HEK293 (cell line): ENCODE measurements at regions not wholly inside any gene's neighbourhood (a gene's known extent, or its start where the extent isn't known, plus 50 kb on each side); places are given as distances from the start of the nearest gene placed in this dataset.

Experiments used
- CTCF ChIA-PET: fragments of 350-600 bp; formaldehyde crosslinking; extraction: SDS; loops from one replicate; lab custom pipeline; 2021; ENCODE audit warnings: antibody characterized with exemption; lab: Yijun Ruan, JAX
- POLR2A ChIA-PET: fragments of 300-600 bp; formaldehyde crosslinking; extraction: SDS; loops from one replicate; lab custom pipeline; 2020; ENCODE audit warnings: antibody characterized with exemption, inconsistent platforms; lab: Yijun Ruan, JAX
- H3K27ac ChIP-seq: fragments of 200-500 bp; sonication (Bioruptor generic); 2 replicates; pipeline ENCODE4 v1.5.1; 2014; ENCODE audit warnings: low read depth, low read length, control low read depth, inconsistent platforms; ENCODE audit errors: extremely low read depth
- H3K36me3 ChIP-seq, 2 experiments: fragments of 200-500 bp in 1 of 2; sonication (Bioruptor generic) in 1 of 2; 1 replicate in 1 of 2; 2 replicates in 1 of 2; pipeline ENCODE4 v1.5.1; 2014 to 2017; ENCODE audit warnings: inconsistent platforms in 2 of 2, low read length in 2 of 2; ENCODE audit not compliant: control insufficient read depth in 2 of 2, insufficient read depth in 1 of 2
- H3K4me1 ChIP-seq: fragments of 200-500 bp; sonication (Bioruptor generic); 2 replicates; pipeline ENCODE4 v1.5.1; 2014; ENCODE audit warnings: mild to moderate bottlenecking, low read length, inconsistent platforms; ENCODE audit not compliant: control insufficient read depth, insufficient read depth
- H3K4me3 ChIP-seq: 2 replicates; pipeline ENCODE4 v1.5.1; 2011; ENCODE audit warnings: low read depth, mild to moderate bottlenecking, control low read depth, low read length, moderate library complexity
- H3K9me3 ChIP-seq: fragments of 200-500 bp; sonication (Bioruptor generic); 2 replicates; pipeline ENCODE4 v1.5.1; 2014; ENCODE audit warnings: low read depth, low read length, inconsistent platforms; ENCODE audit not compliant: control insufficient read depth, insufficient read depth
- PRDM6 ChIP-seq: fragments of 450-650 bp; formaldehyde crosslinking; IDR thresholded peaks from 2 replicates; pipeline ENCODE4 v1.5.1; 2017; ENCODE audit warnings: missing biosample characterization, missing genetic modification characterization
- REST ChIP-seq: fragments of 450-650 bp; formaldehyde crosslinking; IDR thresholded peaks from 2 replicates; pipeline ENCODE4 v1.5.1; 2016; ENCODE audit warnings: missing biosample characterization, missing genetic modification characterization
- SP2 ChIP-seq: fragments of 450-650 bp; formaldehyde crosslinking; IDR thresholded peaks from 2 replicates; pipeline ENCODE4 v1.5.1; 2016; ENCODE audit warnings: missing biosample characterization, missing genetic modification characterization
- ZBTB21 ChIP-seq: fragments of 450-650 bp; formaldehyde crosslinking; IDR thresholded peaks from 2 replicates; pipeline ENCODE4 v1.5.1; 2017; ENCODE audit warnings: missing biosample characterization, missing genetic modification characterization
- ZIC2 ChIP-seq: fragments of 450-650 bp; formaldehyde crosslinking; IDR thresholded peaks from 2 replicates; pipeline ENCODE4 v1.5.1; 2016; ENCODE audit warnings: missing biosample characterization, missing genetic modification characterization
- ZNF133 ChIP-seq: fragments of 450-650 bp; formaldehyde crosslinking; IDR thresholded peaks from 2 replicates; pipeline ENCODE4 v1.5.1; 2016; ENCODE audit warnings: missing biosample characterization, missing genetic modification characterization
- ZNF175 ChIP-seq: fragments of 450-650 bp; formaldehyde crosslinking; IDR thresholded peaks from 2 replicates; pipeline ENCODE4 v1.5.1; 2016; ENCODE audit warnings: missing biosample characterization, missing genetic modification characterization
- ZNF292 ChIP-seq: fragments of 450-650 bp; formaldehyde crosslinking; IDR thresholded peaks from 2 replicates; pipeline ENCODE4 v1.5.1; 2016; ENCODE audit warnings: low read depth, missing biosample characterization, missing genetic modification characterization, borderline replicate concordance
- ZNF311 ChIP-seq: fragments of 450-650 bp; formaldehyde crosslinking; IDR thresholded peaks from 2 replicates; pipeline ENCODE4 v1.5.1; 2017; ENCODE audit warnings: missing biosample characterization, missing genetic modification characterization, borderline replicate concordance
- ZNF37A ChIP-seq: fragments of 450-650 bp; IDR thresholded peaks from 2 replicates; pipeline ENCODE4 v1.5.1; 2018; ENCODE audit warnings: missing biosample characterization, missing genetic modification characterization
- ZNF404 ChIP-seq: fragments of 450-650 bp; formaldehyde crosslinking; IDR thresholded peaks from 2 replicates; pipeline ENCODE4 v1.5.1; 2017; ENCODE audit warnings: missing biosample characterization, missing genetic modification characterization
- ZNF510 ChIP-seq: fragments of 450-650 bp; formaldehyde crosslinking; IDR thresholded peaks from 2 replicates; pipeline ENCODE4 v1.5.1; 2018; ENCODE audit warnings: mild to moderate bottlenecking, missing genetic modification characterization, missing biosample characterization; ENCODE audit not compliant: insufficient replicate concordance
- TF ChIP-seq, protein P1 (sequence below): fragments of 450-650 bp; formaldehyde crosslinking; IDR thresholded peaks from 2 replicates; pipeline ENCODE4 v1.5.1; 2016; ENCODE audit warnings: missing biosample characterization, missing genetic modification characterization
- TF ChIP-seq, protein P2 (sequence below): fragments of 450-650 bp; formaldehyde crosslinking; IDR thresholded peaks from 2 replicates; pipeline ENCODE4; 2016; ENCODE audit warnings: missing biosample characterization, missing genetic modification characterization
- TF ChIP-seq, protein P3 (sequence below): fragments of 450-650 bp; formaldehyde crosslinking; IDR thresholded peaks from 2 replicates; pipeline ENCODE4 v1.5.1; 2017; ENCODE audit warnings: missing biosample characterization, missing genetic modification characterization

- H3K4me3 ChIP-seq = no peak overlapping the region
- no peaks in the 10 kb centered on the region for H3K9me3 ChIP-seq
- ChIA-PET CTCF (interaction anchor here (0.9 to 1.2 kb wide), 3 partner anchors 8 to 138 kb away, joined by 3 to 8 read pairs (median 3); no protein-coding TSS in a partner anchor), POLR2A (no interaction called here)
- no peaks in the 10 kb centered on the region for H3K36me3 ChIP-seq
- H3K27ac ChIP-seq = no peak overlapping the region
- TF ChIP-seq ZBTB21 (tag by site-specific recombination) (no peak), ZNF311 (tag by site-specific recombination) (no peak), PRDM6 (tag by site-specific recombination) (no peak), REST (no peak), ZNF175 (tag by site-specific recombination) (no peak), ZNF133 (no peak), ZNF37A (tag by site-specific recombination) (no peak), ZNF404 (no peak), ZIC2 (tag by site-specific recombination) (no peak), ZNF292 (tag by site-specific recombination) (no peak), ZNF510 (tag by site-specific recombination) (no peak)
- TF ChIP-seq, protein P1, sequence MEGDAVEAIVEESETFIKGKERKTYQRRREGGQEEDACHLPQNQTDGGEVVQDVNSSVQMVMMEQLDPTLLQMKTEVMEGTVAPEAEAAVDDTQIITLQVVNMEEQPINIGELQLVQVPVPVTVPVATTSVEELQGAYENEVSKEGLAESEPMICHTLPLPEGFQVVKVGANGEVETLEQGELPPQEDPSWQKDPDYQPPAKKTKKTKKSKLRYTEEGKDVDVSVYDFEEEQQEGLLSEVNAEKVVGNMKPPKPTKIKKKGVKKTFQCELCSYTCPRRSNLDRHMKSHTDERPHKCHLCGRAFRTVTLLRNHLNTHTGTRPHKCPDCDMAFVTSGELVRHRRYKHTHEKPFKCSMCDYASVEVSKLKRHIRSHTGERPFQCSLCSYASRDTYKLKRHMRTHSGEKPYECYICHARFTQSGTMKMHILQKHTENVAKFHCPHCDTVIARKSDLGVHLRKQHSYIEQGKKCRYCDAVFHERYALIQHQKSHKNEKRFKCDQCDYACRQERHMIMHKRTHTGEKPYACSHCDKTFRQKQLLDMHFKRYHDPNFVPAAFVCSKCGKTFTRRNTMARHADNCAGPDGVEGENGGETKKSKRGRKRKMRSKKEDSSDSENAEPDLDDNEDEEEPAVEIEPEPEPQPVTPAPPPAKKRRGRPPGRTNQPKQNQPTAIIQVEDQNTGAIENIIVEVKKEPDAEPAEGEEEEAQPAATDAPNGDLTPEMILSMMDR = no peak
- TF ChIP-seq, protein P2, sequence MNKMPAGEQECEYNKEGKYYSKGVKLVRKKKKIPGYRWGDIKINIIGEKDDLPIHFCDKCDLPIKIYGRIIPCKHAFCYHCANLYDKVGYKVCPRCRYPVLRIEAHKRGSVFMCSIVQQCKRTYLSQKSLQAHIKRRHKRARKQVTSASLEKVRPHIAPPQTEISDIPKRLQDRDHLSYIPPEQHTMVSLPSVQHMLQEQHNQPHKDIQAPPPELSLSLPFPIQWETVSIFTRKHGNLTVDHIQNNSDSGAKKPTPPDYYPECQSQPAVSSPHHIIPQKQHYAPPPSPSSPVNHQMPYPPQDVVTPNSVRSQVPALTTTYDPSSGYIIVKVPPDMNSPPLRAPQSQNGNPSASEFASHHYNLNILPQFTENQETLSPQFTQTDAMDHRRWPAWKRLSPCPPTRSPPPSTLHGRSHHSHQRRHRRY (tag by site-specific recombination) = no peak
- TF ChIP-seq, protein P3, sequence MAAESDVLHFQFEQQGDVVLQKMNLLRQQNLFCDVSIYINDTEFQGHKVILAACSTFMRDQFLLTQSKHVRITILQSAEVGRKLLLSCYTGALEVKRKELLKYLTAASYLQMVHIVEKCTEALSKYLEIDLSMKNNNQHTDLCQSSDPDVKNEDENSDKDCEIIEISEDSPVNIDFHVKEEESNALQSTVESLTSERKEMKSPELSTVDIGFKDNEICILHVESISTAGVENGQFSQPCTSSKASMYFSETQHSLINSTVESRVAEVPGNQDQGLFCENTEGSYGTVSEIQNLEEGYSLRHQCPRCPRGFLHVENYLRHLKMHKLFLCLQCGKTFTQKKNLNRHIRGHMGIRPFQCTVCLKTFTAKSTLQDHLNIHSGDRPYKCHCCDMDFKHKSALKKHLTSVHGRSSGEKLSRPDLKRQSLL (tag by site-specific recombination) = no peak
- TF ChIP-seq, all 188 proteins: peak for 0
- peaks cover 6% of the 10 kb centered on the region for H3K4me1 ChIP-seq
Measured at GRCh38 chr20:56986476-56986875, 280.0 kb downstream of the BMP7 start.

GRCh38 chr20:56986931-56987720, 279.3 kb downstream of the BMP7 start:
- Histone ChIP-seq H3K4me1 (peaks cover 6% of the 10 kb centered on the region), H3K36me3 (no peaks in the 10 kb centered on the region), H3K27ac (no peak overlapping the region), H3K4me3 (no peak overlapping the region), H3K9me3 (no peaks in the 10 kb centered on the region)
- CTCF ChIA-PET = interaction anchor here (1.0 to 1.2 kb wide), 3 partner anchors 8 to 357 kb away, joined by 3 to 8 read pairs (median 3); no protein-coding TSS in a partner anchor
- no peak for TF ChIP-seq SP2 (tag by site-specific recombination)
- POLR2A ChIA-PET = no interaction called here
